ENCODE measurements at regions not wholly inside any gene's neighbourhood (a gene's known extent, or its start where the extent isn't known, plus 50 kb on each side); places are given as distances from the start of the nearest gene placed in this dataset.

DNA sequence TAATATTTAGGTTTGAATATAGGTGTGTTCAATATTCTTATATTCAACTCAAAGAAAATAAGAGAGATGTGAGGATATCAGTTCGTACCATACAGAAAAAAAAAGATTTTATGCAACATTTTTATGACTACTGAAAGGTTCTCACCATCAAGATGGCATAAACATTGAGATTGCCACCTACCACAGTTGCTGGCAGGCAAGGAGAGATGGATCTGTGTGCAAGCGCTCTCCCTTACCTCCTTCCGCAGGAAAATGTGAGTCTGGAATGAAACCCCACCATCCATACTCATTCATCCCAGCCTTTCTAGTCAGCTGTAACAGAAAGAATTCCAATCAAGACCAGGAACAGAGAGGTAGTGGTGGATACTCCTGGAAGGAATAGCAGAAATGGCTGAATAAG is 376.9 kb downstream of the PPP3CA start:
- DNase-seq (ENCODE audit: low spot score) = no peak

DNA sequence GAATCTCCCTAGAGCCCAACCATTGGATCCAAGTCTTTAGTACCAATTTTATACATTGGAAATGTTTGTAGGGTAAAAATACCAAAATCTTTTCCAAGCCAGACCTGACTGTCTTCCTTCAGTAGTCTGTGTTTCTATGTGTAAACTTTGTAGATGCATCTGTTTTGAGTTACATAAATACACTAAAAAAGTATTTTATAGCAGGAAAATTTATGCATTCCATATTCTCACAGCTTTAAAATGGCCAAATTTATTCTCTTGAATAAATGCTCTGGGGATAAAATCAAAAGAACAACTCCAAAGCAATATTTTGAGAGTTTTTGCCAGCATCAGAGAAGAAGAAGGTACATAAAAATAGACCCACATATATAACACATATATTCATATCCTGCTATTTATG is 377.4 kb downstream of the PPP3CA start:
- DNase-seq (ENCODE audit: low spot score) = no peak

- DNase-seq (ENCODE audit: low spot score) = no peak
These were observed 379.3 kb downstream of the PPP3CA start for GRCh38 chr4:100968046-100968445.

DNA sequence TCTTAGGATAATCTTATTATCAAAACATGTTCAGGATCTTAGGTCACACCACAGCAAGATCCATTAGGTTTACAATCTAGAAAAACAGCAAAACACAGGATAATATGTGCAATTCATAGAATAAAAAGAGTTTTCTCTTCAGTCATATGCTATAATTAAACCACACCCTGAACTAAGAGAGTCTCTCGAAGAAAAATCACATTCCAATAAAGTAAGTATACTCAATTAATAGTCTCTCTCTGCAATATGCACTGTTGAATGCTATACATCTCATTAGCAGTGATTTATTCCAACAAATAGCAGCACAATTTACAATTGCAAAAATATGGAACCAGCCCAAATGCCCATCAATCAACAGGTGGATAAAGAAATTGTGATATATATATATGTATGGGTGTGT is 383.7 kb downstream of the PPP3CA start:
- no peak for DNase-seq (ENCODE audit: low spot score)

DNA sequence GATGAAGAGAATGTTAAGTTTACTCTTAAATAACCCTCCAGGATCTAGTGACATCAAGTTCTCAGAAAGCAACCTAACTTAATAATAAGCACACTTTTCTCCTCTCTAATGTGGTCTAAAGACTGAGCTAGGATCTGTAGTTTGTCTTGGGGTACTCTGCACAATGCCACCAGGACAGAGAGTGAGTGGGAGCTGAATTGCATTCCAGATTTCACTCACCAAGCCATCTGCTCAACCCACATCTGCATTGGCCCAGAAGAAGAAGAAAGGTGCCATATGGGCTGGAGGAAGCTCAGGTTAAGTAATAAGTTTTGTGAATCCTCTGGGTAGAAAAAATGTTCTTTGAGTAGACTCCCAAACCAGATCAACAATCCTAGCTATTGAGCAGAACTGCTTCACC is 384.6 kb downstream of the PPP3CA start:
- DNase-seq (ENCODE audit: low spot score) = no peak

- no peak for DNase-seq (ENCODE audit: low spot score)
These were observed 387.1 kb downstream of the PPP3CA start for GRCh38 chr4:100960232-100960631.

- no peak for DNase-seq (ENCODE audit: low spot score)
These were observed 393.3 kb downstream of the PPP3CA start for GRCh38 chr4:100954046-100954445.

DNA sequence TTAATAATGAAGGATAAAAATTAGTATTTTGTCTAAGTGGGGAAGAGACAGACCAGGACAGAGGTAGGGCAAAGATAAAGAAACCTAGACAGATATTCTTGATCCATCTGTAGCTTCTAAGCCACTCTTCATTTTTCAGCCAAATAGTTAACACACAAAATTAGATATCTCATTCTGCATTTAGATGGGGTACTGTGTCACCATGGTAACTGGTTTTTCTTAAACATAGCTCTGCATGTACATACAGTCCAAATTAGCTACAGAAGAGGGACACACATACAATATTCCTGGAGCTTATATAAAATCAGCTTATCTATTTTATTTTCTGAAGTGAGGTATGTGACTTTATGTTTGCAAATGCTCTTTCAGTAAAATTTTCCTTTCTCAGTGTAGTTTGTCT is 393.7 kb downstream of the PPP3CA start:
- no peak for DNase-seq (ENCODE audit: low spot score)

DNA sequence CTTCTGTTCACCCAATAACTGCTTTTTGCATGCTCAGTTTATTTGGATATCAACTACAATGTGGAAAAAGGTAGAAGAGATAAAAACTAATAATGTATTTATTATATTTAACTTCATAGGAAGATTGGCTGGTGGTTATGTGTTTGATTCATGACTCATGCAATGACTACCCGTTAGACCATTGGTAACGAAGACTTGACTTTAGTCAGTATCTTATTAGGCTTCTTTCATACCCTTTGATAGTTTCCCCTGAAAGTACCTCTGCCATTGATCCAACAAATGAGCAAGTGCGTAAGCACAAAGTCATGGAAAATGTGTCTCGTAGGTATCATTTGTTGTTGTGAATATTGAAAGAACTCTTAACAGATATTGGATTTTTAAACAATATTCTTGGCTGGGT is 394.7 kb downstream of the PPP3CA start:
- no peak for DNase-seq (ENCODE audit: low spot score)

DNA sequence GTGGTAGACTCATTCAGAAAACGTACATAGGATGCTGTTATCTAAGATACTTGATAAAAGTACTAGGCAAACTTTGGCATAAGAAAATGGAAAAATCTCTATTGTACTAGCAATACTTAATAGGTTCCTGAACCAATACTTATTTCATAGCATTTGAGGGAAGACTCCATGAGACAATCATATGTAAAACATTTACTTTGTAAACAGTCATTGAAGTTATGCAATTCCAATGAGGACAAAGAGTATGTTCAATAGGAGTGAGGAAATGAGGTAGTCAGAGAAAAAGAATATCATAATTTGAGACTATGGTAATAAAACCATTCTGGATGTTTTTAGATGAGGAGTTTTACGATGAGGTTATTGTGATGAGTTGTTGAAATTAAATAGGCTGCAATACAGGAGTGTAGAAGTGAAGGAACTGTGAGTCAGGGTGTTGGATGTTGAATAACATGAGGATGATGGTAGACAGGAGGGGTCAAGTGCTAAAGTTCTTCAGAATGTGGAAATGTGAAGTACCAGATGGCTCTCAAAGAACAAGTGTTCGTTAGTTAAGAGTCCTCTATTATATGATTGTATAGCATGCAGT is 397.9 kb downstream of the PPP3CA start:
- no peak for DNase-seq (ENCODE audit: low spot score)

- no peak for DNase-seq (ENCODE audit: low spot score)
These were observed 398.4 kb downstream of the PPP3CA start for GRCh38 chr4:100948911-100949310.

DNA sequence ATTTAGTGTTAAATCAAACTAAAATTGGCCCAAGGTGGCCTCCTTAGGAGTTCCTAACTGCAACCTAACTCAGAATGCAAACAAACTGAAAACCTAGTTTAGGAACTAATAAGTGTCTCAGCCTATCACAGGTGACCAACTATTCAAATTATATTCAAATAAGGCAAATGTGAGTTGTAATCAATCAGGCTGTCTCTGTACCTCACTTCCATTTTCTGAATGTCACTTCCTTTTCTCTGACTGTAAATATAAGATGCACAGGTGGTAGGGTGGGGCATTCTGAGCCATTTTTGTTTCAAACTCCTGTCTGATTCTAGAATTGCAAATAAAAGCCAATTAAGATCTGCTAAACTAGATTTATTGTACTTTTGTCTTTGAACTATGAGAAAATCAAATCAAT is 401.5 kb downstream of the PPP3CA start:
- no peak for DNase-seq (ENCODE audit: low spot score)

DNA sequence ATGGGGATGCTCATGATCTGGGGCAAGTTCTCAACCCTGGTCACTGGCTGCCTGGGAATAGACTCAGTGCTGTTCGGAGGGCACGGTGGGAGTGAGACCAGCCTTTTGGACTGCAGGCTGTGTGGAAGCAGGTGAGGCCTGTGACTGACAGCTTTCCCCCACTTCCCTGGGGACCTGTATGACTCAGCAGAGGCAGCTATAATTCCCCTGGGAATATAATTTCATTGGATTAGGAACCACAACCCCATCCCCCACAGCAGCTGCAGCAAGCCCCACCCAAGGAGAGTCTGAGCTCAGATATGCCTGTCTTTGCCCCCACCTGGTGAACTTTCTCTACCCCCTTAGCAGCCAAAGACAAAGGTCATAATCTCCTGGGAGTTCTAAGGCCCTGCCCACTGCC is 408.6 kb downstream of the PPP3CA start:
- DNase-seq (ENCODE audit: low spot score) = no peak

DNA sequence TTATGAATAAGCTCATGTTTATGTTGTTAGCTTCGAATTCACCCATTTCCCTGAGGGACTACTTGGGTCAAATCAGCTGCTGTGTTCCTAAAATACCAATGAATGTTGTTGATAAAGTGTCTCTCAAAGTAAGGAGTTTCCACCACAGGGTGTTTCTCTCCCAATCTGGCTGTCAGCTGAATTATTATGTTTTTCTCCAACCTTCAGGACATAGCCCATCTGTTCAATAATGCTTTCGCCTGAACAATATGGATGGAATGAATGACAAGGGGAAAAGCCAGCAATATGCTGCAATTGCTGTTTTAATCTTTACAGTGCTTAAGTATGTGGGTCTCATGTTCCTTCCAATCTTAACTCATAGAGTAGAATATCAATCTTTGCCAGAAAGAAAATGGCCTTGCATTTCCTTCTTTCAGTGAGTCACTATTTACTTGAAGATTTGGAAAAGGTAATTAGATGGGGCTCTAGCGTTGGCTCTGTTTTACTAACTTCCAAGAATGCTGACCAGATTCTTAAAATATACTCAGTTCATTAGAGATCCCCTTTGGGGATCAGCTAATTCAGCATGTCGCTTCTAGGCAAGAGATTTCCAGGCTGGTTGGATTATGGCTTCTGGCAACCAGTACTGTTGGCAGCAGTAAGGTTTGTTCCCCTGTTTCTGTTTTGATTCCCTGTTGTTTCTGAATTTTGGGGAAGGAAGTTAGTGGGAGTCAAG is 410.5 kb downstream of the PPP3CA start:
- no peak for DNase-seq (ENCODE audit: low spot score)

GRCh38 chr4:100935090-100935489 is 412.2 kb downstream of the PPP3CA start:
- DNase-seq (ENCODE audit: low spot score) = peak; percentile 21

- no peak for DNase-seq (ENCODE audit: low spot score)
These were observed 413.7 kb downstream of the PPP3CA start for GRCh38 chr4:100933628-100934027.

DNA sequence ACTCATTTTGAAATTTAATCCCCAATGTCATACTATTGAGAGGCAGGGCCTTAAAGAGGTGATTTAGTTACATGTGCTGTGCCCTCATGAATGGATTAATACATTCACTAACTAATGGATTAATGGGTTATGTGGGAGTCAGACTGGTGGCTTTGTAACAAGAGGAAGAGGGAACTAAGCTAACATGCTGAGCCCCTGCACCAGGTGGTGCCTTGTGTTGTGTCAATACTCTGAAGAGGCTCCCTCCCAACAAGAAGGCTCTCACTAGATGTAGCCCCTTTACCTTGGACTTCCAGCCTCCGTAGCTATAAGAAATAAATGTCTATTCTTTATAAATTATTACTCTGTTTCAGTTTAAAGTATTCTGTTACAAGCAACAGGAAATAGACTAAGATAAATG is 411.9 kb upstream of the EMCN start:
- no peak for DNase-seq (ENCODE audit: low spot score)

GRCh38 chr4:100929135-100929534 is 411.3 kb upstream of the EMCN start:
- DNase-seq (ENCODE audit: low spot score) = no peak

GRCh38 chr4:100926039-100926717 is 408.4 kb upstream of the EMCN start:
- DNase-seq (ENCODE audit: low spot score) = no peak

DNA sequence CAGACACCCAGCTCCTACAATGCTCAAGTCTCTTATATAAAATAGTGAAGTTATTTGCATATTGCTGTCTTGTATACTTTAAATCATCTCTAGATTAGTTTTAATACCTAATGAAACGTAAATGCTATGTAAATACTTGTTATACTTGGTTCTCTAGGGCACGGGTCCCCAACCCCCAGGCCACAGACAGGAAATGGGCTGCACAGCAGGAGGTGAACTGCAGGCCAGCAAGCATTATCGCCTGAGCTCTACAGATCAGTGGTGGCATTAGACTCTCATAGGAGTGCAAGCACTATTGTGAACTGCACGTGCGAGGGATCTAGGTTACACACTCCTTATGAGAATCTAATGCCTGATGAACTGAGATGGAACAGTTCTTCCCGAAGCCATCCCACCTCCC is 395.9 kb upstream of the EMCN start:
- no peak for DNase-seq (ENCODE audit: low spot score)

- DNase-seq (ENCODE audit: low spot score) = no peak
These were observed 390.7 kb upstream of the EMCN start for GRCh38 chr4:100908540-100908939.

- peak; percentile 11 for DNase-seq (ENCODE audit: low spot score)
These were observed 389.9 kb upstream of the EMCN start for GRCh38 chr4:100907465-100908454.
